SK-N-SH (cell line): ENCODE measurements at regions not wholly inside any gene's neighbourhood (a gene's known extent, or its start where the extent isn't known, plus 50 kb on each side); places are given as distances from the start of the nearest gene placed in this dataset.

Experiments used
- CTCF ChIA-PET: fragments of 300-600, 350-600 bp; formaldehyde crosslinking; extraction: SDS; loops from one replicate; lab custom pipeline; 2021; lab: Yijun Ruan, JAX
- POLR2A ChIA-PET: fragments of 350-600 bp; sonication (Branson Sonifier 250); formaldehyde crosslinking; extraction: SDS; loops from one replicate; lab custom pipeline; 2020; ENCODE audit warnings: antibody characterized with exemption, inconsistent platforms; lab: Yijun Ruan, JAX
- DNase-seq: peaks from one replicate; pipeline ENCODE4 v3.0.0; 2012
- H2AFZ ChIP-seq: fragments of 200-600 bp; sonication (generic); 2 replicates; pipeline ENCODE4 v1.8.1; 2016; ENCODE audit warnings: antibody characterized with exemption, mild to moderate bottlenecking, low read depth
- H3F3A ChIP-seq: fragments of 200-600 bp; sonication (generic); replicated peaks from 2 replicates; pipeline ENCODE3; 2016; ENCODE audit warnings: antibody characterized with exemption, mild to moderate bottlenecking; ENCODE audit not compliant: insufficient read depth
- H3K27ac ChIP-seq, 2 experiments: fragments of 200-500 bp in 1 of 2; fragments of 200-600 bp in 1 of 2; sonication (Bioruptor generic) in 1 of 2; sonication (generic), shearing (Covaris generic) in 1 of 2; 2 replicates each; pipeline versions ENCODE4 v1.5.1 to v1.6.1; 2014 to 2016; ENCODE audit warnings: low read depth in 2 of 2, inconsistent platforms in 1 of 2, low read length in 1 of 2, mild to moderate bottlenecking in 1 of 2, mixed read lengths in 1 of 2
- H3K27me3 ChIP-seq: fragments of 200-600 bp; sonication (generic), shearing (Covaris generic); 2 replicates; pipeline ENCODE4 v1.6.1; 2016; ENCODE audit warnings: mixed run types; ENCODE audit not compliant: insufficient read depth
- H3K36me3 ChIP-seq, 2 experiments: fragments of 200-500 bp in 1 of 2; fragments of 200-600 bp in 1 of 2; sonication (Bioruptor generic) in 1 of 2; sonication (generic) in 1 of 2; replicated peaks in 1 of 2; 2 replicates each; pipeline versions ENCODE3 to v1.5.1; 2014 to 2016; ENCODE audit warnings: low read length in 1 of 2, mild to moderate bottlenecking in 1 of 2; ENCODE audit not compliant: insufficient read depth in 2 of 2, control insufficient read depth in 1 of 2
- H3K4me1 ChIP-seq, 2 experiments: fragments of 200-500 bp in 1 of 2; fragments of 200-600 bp in 1 of 2; sonication (Bioruptor generic) in 1 of 2; sonication (generic), shearing (Covaris generic) in 1 of 2; 2 replicates each; pipeline versions ENCODE4 v1.5.1 to v1.6.1; 2014 to 2016; ENCODE audit warnings: low read depth in 1 of 2, low read length in 1 of 2, mixed run types in 1 of 2; ENCODE audit not compliant: insufficient read depth in 2 of 2, control insufficient read depth in 1 of 2
- H3K4me2 ChIP-seq: fragments of 200-600 bp; sonication (generic), shearing (Covaris generic); 2 replicates; pipeline ENCODE4 v1.6.1; 2017; ENCODE audit warnings: mixed run types
- H3K4me3 ChIP-seq, 2 experiments: fragments of 200-500 bp in 1 of 2; fragments of 200-600 bp in 1 of 2; sonication (Bioruptor generic) in 1 of 2; sonication (generic), shearing (Covaris generic) in 1 of 2; 2 replicates each; pipeline versions ENCODE4 v1.5.1 to v1.8.1; 2014 to 2016; ENCODE audit warnings: low read depth in 2 of 2, inconsistent platforms in 1 of 2, low read length in 1 of 2, mild to moderate bottlenecking in 1 of 2, mixed read lengths in 1 of 2, moderate library complexity in 1 of 2
- H3K79me2 ChIP-seq: fragments of 200-600 bp; sonication (generic); 2 replicates; pipeline ENCODE4 v1.8.1; 2017; ENCODE audit warnings: mild to moderate bottlenecking; ENCODE audit not compliant: insufficient read depth
- H3K9ac ChIP-seq: fragments of 200-600 bp; sonication (generic); 2 replicates; pipeline ENCODE4 v1.6.1; 2017; ENCODE audit warnings: mixed run types
- H3K9me2 ChIP-seq: fragments of 200-600 bp; sonication (generic); 2 replicates; pipeline ENCODE4 v1.6.1; 2017; ENCODE audit warnings: mixed run types
- H3K9me3 ChIP-seq: fragments of 200-600 bp; sonication (generic); 2 replicates; pipeline ENCODE4 v1.6.1; 2017; ENCODE audit warnings: mixed run types, mild to moderate bottlenecking, moderate library complexity
- H4K20me1 ChIP-seq: fragments of 200-600 bp; sonication (generic); 2 replicates; pipeline ENCODE4 v1.6.1; 2017; ENCODE audit warnings: mild to moderate bottlenecking, mixed run types; ENCODE audit not compliant: insufficient read depth
- CHD2 ChIP-seq: fragments of 150-350 bp; IDR thresholded peaks from 2 replicates; pipeline ENCODE4 v1.6.1; 2018; ENCODE audit warnings: low read length; ENCODE audit not compliant: partially characterized antibody
- CTCF ChIP-seq: fragments of 200-600 bp; sonication (generic); IDR thresholded peaks from 2 replicates; pipeline ENCODE4 v1.6.1; 2017; ENCODE audit warnings: antibody characterized with exemption, mild to moderate bottlenecking, moderate library complexity
- ELF1 ChIP-seq: IDR thresholded peaks from 2 replicates; pipeline ENCODE4 v1.4.0; 2012
- EP300 ChIP-seq, 2 experiments: IDR thresholded peaks; 2 replicates each; pipeline versions ENCODE4 v1.4.0 to v1.6.1; 2012; ENCODE audit warnings: borderline replicate concordance in 1 of 2, low read depth in 1 of 2, low read length in 1 of 2
- FOSL2 ChIP-seq: IDR thresholded peaks from 2 replicates; pipeline ENCODE4 v1.4.0; 2012; ENCODE audit warnings: low read depth, mild to moderate bottlenecking, moderate library complexity, borderline replicate concordance
- FOXM1 ChIP-seq: IDR thresholded peaks from 2 replicates; pipeline ENCODE4 v1.4.0; 2012; ENCODE audit warnings: low read depth, mild to moderate bottlenecking
- GABPA ChIP-seq: IDR thresholded peaks from 2 replicates; pipeline ENCODE4 v1.4.0; 2012; ENCODE audit warnings: low read depth, mild to moderate bottlenecking
- GATA2 ChIP-seq: sonication (generic); formaldehyde crosslinking; IDR thresholded peaks from 2 replicates; pipeline ENCODE4 v1.5.0; 2020; ENCODE audit warnings: mild to moderate bottlenecking, missing genetic modification reagents
- IRF3 ChIP-seq: fragments of 150-350 bp; IDR thresholded peaks from 2 replicates; pipeline ENCODE4 v1.6.1; 2016; ENCODE audit warnings: mild to moderate bottlenecking, low read depth, low read length
- MAX ChIP-seq: IDR thresholded peaks from 2 replicates; pipeline ENCODE4 v1.4.0; 2012; ENCODE audit warnings: low read depth
- MEF2A ChIP-seq: IDR thresholded peaks from 2 replicates; pipeline ENCODE4 v1.4.0; 2012; ENCODE audit warnings: low read depth, borderline replicate concordance
- NFIC ChIP-seq: IDR thresholded peaks from 2 replicates; pipeline ENCODE4 v1.4.0; 2012; ENCODE audit warnings: borderline replicate concordance
- NRF1 ChIP-seq: IDR thresholded peaks from 2 replicates; pipeline ENCODE4 v1.6.1; 2012; ENCODE audit warnings: low read depth, mild to moderate bottlenecking, low read length
- POLR2AphosphoS5 ChIP-seq: IDR thresholded peaks from 2 replicates; pipeline ENCODE4 v1.6.1; 2012; ENCODE audit warnings: low read depth, low read length
- RAD21 ChIP-seq: IDR thresholded peaks from 2 replicates; pipeline ENCODE4 v1.6.1; 2012; ENCODE audit warnings: mild to moderate bottlenecking, low read length
- REST ChIP-seq: IDR thresholded peaks from 2 replicates; pipeline ENCODE4 v1.6.1; 2012; ENCODE audit warnings: mild to moderate bottlenecking, low read depth, low read length, moderate library complexity
- RFX5 ChIP-seq: IDR thresholded peaks from 2 replicates; pipeline ENCODE4 v1.6.1; 2012; ENCODE audit warnings: mild to moderate bottlenecking, improper control_type of control experiment, low read length
- RXRA ChIP-seq: IDR thresholded peaks from 2 replicates; pipeline ENCODE4 v1.4.0; 2012; ENCODE audit warnings: low read depth, mild to moderate bottlenecking, borderline replicate concordance
- SMC3 ChIP-seq: IDR thresholded peaks from 2 replicates; pipeline ENCODE4 v1.6.1; 2012; ENCODE audit warnings: low read depth, low read length, improper control_type of control experiment
- TAF1 ChIP-seq: IDR thresholded peaks from 2 replicates; pipeline ENCODE4 v1.6.1; 2012; ENCODE audit warnings: low read depth, mild to moderate bottlenecking, low read length, moderate library complexity, borderline replicate concordance
- USF1 ChIP-seq: IDR thresholded peaks from 2 replicates; pipeline ENCODE4 v1.4.0; 2012; ENCODE audit warnings: low read depth, borderline replicate concordance
- USF2 ChIP-seq: fragments of 150-350 bp; IDR thresholded peaks from 2 replicates; pipeline ENCODE4 v1.6.1; 2017; ENCODE audit warnings: antibody characterized with exemption, low read length, low read depth, borderline replicate concordance
- YY1 ChIP-seq: IDR thresholded peaks from 2 replicates; pipeline ENCODE4 v1.4.0; 2012; ENCODE audit warnings: low read depth, mild to moderate bottlenecking
- ZBTB33 ChIP-seq: IDR thresholded peaks from 2 replicates; pipeline ENCODE4 v1.4.0; 2012; ENCODE audit warnings: low read depth, borderline replicate concordance
- WGBS: methylation state at CpG from one replicate; pipeline ENCODE4 v1.1.6; 2017; ENCODE audit warnings: low lambda C conversion rate; 5-methylcytosine and 5-hydroxymethylcytosine counted together

GRCh38 chr5:93831449-93831848 lies 90.0 kb upstream of the POU5F2 start:
- no peaks in the 10 kb centered on the region for H3K9me3 ChIP-seq
- no peaks in the 10 kb centered on the region for H3K79me2 ChIP-seq
- no peaks in the 10 kb centered on the region for H3K9me2 ChIP-seq
- H3F3A ChIP-seq, result peaks cover 11% of the 10 kb centered on the region
- DNase-seq, result no peak
- CTCF ChIA-PET, result interaction anchor here (0.9 kb wide), 1 partner anchor 1018 kb away, joined by 3 read pairs; no protein-coding TSS in a partner anchor
- peak overlapping the region in 1 of 2 experiments; percentile 67; a peak in 2 of 4 replicates for H3K27ac ChIP-seq
- H3K9ac ChIP-seq, result no peak overlapping the region
- 4% methylated on average over 2 of the region's 2 CpGs for WGBS
- H3K4me3 ChIP-seq, result no peak overlapping the region
- POLR2A ChIA-PET, result no interaction called here
- no peak overlapping the region for H3K4me2 ChIP-seq
- H3K27me3 ChIP-seq, result no peaks in the 10 kb centered on the region
- H4K20me1 ChIP-seq, result no peaks in the 10 kb centered on the region
- H3K36me3 ChIP-seq, result no peaks in the 10 kb centered on the region
- no peak overlapping the region for H2AFZ ChIP-seq
- peaks cover 0 to 4% of the 10 kb centered on the region in 2 experiments; a peak in 1 of 4 replicates for H3K4me1 ChIP-seq
- TF ChIP-seq ZBTB33, result peak; percentile 36; the same call in 1 of the 2 replicates
- no peak for TF ChIP-seq YY1
- no peak for TF ChIP-seq GABPA
- no peak for TF ChIP-seq FOXM1
- TF ChIP-seq GATA2 (CRISPR knock-in tag), result no peak
- no peak for TF ChIP-seq USF2
- TF ChIP-seq IRF3, result no peak
- TF ChIP-seq TAF1, result no peak
- no peak for TF ChIP-seq RXRA
- no peak for TF ChIP-seq ELF1
- peak; percentile 20; the same call in 1 of the 2 replicates for TF ChIP-seq NFIC
- no peak for TF ChIP-seq RAD21
- TF ChIP-seq EP300 (IDR thresholded peaks at IDR 0.05; ENCODE audit: borderline replicate concordance in 1 of 2, low read depth in 1 of 2, low read length in 1 of 2), result peak in 1 of 2 experiments; percentile 37; a peak in 1 of 4 replicates
- peak; percentile 18; the same call in 1 of the 2 replicates for TF ChIP-seq CTCF
- no peak for TF ChIP-seq NRF1
- no peak for TF ChIP-seq REST
- TF ChIP-seq MAX, result no peak
- TF ChIP-seq MEF2A, result no peak
- TF ChIP-seq USF1, result no peak
- TF ChIP-seq SMC3, result no peak
- TF ChIP-seq POLR2AphosphoS5, result peak; percentile 15; the same call in 1 of the 2 replicates
- TF ChIP-seq FOSL2, result peak; percentile 96
- TF ChIP-seq RFX5, result no peak
- TF ChIP-seq CHD2, result no peak
